ACHN (cell line): ENCODE measurements at regions not wholly inside any gene's neighbourhood (a gene's known extent, or its start where the extent isn't known, plus 50 kb on each side); places are given as distances from the start of the nearest gene placed in this dataset.
"Not testable (repeated sequence)": the region's sequence is repeated elsewhere in the genome, so short reads cannot be mapped to it uniquely, and the experiment has no call there.

Experiments used
- DNase-seq: peaks from one replicate; pipeline ENCODE4 v3.0.0-alpha.2; 2015
- in situ Hi-C: cut with HindIII; loops from 2 replicates; pipeline ENCODE4 v1.10.0; 2017; ENCODE audit warnings: low sequenced_read_pairs, low pct_ligation_motif_present, low pct_unique_long_range_greater_than_20kb

DNA sequence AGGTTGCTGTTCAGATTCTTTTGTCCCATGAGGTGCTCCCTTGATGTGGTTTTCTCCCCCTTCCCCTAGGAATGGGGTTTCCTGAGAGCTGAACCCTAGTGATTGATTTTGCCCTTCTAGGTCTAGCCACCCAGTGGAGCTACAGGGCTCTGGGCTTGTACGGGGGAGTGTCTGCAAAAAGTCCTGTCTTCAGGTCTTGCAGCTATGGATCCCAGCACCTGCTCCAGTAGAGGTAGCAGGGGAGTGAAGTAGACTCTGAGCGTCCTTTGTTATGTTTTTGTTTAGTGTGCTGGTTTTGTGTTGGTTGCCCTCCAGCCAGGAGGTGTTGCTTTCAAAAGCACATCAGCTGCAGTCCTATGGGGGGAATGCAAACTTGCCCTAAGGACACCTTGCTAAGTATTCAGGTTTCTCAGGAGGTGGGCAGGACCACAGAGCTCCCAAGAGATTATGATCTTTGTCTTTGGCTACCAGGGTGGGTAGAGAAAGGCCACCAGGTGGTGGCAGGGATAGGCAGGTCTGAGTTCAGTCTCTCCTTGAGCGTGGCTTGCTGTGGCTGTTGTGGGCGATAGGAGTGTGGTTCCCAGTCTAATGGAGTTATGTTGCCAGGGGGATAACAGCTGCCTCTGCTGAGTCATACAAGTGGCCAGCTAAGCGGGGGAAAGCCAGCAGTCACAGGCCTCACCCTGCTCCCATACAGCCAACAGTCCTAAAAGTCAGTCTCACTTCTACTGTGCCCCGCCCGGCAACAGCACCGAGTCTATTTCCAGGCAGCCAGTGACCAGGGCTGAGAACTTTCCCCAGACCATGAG lies 92.4 kb upstream of the JCAD start:
- peak; percentile 2 for DNase-seq
- in situ Hi-C loops: no loop called here

DNA sequence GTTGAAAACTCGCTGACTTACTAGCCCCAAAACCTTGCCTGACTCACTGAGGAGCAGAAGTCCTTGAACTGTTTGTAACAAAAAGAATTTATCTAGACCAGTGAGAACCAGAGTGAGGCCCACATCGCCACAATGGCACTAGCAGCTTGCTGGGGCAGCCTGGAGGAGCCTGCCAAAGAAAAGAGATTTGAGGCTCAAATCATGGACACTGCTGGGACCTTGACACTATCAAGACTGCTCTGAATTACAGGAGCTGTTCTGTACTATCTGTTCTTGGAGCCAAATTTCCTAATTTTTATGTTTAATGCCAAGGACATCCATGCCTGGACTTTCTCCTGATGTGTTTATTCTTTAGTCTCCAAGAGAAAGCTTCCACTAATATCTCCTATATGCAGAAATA lies 82.0 kb upstream of the JCAD start:
- DNase-seq: no peak
- in situ Hi-C loops: no loop called here

DNA sequence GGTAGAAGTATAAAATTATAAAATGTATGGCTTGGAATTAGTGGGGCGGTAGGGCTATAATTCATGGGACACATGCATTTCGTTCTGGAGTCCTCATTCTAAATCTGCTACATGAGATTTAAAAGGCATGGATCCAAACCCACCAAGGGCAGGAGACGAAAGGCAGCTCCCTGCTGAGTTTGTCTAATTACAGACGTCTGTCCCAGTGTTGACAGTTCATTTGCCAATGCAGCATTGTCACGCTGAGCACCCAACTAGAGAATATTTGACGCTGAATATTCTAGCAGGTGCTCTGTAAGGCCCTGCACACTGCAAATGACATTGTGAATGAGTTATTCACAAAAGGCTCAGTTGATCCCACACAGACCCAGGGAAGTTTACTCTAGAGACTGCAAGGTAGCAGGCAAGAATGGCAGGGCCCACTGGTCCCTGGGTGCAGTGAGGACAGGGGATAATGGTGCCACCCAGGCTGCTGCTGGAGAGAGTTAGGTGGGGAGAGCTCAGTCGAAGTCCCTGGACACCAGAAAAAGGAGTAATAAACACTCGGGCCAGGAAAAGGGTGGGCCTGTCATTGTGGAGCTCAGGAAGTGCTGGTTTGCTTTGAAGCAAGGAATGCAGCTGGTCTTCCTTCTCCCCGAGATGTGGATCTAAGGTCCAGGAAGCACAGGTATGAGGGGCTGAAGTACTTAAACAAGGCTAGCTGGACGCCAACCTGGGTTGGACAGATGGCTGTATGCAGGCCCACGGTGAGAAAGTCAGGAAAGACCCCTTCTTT lies 75.0 kb upstream of the JCAD start:
- no peak for DNase-seq
- in situ Hi-C loops: no loop called here

DNA sequence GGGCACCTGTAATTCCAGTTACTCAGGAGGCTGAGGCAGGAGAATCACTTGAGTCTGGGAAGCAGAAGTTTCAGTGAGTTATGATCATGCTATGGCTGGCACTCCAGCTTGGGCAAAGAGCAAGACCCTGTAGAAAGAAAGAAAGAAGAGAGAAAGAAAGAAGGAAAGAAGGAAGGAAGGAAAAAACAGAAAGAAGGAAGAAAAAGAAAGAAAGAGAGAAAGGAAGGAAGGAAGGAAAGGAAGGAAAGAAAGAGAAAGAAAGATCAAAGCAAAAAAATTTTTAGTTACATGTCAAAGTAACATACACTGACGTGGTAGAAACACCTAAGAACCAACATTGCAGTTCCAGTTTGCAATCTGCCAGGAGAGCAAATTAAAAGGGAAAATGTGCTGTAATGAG lies 73.8 kb upstream of the JCAD start:
- in situ Hi-C loops: no loop called here
- no peak for DNase-seq

DNA sequence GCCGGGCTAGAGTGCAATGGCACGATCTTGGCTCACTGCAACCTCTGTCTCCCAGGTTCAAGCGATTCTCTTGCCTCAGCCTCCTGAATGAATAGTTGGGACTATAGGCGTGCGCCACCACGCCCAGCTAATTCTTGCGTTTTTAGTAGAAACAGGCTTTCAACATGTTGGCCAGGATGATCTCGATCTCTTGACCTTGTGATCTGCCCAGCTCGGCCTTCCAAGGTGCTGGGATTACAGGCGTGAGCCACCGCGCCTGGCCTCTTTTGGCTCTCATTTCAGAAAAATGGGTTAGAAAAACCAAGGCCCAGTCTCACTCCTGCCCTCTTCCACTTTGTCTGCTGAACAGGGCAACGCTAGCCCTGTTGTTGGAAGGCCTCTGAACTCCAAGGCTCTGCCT lies 72.0 kb upstream of the JCAD start:
- in situ Hi-C loops, DNase-seq: not testable (repeated sequence)

DNA sequence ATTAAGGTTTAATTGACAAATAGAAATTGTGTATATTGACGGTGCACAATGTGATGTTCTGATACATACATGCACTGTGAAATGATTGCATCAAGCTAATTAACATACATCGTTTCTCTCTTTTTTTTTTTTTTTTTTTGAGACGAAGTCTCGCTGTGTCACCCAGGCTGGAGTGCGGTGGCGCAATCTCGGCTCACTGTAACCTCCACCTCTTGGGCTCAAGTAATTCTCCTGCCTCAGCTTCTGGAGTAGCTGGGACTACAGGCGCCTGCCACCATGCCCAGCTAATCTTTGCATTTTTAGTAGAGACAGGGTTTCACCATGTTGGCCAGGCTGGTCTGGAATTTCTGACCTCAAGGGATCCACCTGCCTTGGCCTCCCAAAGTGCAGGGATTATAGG lies 69.9 kb upstream of the JCAD start:
- DNase-seq, in situ Hi-C loops: not testable (repeated sequence)

DNA sequence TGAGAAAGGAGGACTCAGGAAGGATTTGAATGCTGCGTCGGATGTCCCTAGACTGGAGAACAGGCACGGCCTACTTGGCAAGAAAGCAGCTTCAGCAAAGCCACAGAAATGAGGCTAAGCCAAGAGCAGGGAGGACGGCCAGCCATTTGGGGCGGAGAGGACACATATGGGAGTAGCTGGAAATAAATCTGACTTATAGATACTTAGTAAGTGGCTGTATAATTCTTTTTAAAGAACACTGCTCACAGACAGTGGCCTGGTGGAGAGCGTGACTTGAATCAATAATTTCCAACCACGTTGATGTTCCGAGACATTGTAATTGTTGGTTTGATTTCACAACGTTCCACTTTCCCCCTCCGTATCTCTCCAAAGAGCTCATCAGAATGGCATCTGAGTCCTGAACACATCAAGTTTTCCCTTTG lies 67.7 kb upstream of the JCAD start:
- in situ Hi-C loops: no loop called here
- DNase-seq: no peak

DNA sequence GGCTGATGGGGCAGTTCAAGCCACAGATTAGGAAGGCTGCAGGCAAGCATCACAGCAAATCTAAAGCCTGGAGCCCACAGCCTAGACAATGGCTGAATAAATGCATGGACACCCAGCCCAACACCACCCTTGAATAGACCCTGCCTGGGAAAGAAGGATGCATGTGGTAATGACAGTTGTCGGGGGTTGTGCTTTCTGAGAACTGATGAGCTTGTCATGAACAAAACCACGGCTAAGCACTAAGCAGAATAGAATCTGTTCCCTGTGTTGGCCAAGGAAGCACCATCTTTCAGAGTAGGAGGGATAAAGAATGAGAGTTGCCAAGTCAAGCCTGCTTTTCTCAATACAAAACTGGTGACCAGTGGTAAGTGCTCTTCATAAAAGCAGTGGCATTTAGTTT lies 66.1 kb upstream of the JCAD start:
- in situ Hi-C loops: no loop called here
- DNase-seq: no peak

DNA sequence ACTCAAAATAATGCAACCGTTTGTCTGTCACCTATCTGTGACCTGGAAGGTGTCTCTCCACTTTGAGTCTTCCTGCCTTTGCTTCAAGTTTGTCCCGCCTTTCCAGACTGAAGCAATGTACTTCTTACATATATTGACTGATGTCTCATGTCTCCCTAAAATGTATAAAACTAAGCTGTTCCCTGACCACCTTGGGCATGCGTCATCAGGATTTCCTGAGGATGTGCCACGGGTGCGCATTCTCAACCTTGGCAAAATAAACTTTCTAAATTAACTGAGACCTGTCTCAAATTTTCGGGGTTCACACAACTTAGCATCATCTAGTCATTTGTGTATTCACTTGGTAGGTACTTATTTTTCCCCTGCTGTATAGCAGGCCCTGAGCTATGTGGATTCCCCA lies 65.3 kb upstream of the JCAD start:
- DNase-seq: no peak
- in situ Hi-C loops: no loop called here

DNA sequence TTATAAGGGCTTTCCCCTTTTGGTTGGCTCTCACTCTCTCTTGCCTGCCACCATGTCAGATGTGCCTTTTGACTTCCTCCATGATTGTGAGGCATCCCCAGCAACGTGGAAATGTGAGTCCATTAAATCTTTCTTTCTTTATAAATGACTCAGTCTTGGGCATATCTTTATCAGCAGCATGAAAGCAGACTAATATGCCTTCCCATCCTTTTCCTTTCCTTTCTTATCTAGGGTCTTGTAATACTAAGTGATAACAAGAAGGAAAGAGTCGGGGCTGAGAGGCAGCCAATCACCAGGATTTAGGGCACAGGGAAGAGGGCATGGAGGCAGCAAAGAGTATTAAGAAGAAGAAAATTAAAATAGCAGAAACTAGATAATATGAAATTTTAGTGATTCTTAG lies 62.0 kb upstream of the JCAD start:
- in situ Hi-C loops: no loop called here
- DNase-seq: no peak

DNA sequence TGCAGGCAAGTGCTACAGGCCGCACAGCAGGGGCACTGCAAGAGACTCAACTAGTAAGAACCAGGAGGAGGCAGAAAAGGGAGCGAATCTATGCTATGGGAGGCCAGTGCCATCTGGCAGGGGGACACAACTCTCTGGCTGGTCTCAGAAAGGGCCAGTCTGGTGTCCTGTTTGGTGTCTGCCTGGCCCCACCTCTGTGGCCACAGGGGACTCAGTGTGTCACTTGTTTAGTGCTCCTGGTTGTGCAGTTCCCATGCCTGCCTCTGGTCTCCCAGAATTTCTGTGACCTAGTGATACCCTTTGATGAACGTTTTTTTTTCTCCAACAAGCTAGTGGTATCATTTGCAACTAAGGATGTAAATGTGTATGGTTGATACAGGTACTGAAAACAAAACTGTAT lies 59.2 kb upstream of the JCAD start:
- no peak for DNase-seq
- in situ Hi-C loops: no loop called here

DNA sequence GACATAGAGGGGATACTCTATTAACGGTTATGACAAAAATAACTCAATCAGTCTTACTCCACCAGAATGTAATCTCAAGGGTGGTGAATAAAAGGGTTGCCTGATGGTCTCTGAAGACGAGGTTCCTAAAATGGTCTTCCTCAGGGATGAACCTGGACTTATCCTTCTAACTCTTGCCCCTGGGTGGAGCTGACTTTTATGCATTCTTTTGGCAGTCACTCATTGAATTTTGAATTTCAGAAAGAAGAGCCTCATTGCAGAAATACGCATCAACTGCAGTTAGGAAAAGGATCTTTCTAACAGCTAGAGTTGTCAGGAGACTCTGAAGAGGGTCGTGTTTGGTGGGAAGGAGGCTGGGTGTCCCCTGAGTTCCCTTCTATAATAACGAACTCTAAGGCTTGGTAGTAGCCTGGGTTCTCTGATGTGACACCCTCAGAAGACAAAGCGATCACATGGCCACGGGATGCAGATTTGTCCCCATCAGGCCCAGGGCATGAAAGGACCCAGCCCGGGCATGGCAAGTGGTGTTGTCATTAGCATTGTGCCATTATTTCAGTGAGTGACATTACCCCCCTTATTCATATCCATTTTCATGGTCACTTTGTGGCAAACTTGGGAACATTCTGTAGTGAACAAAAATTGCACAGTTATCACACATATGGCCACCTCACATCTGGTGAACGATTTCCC lies 58.6 kb upstream of the JCAD start:
- no peak for DNase-seq
- in situ Hi-C loops: no loop called here

DNA sequence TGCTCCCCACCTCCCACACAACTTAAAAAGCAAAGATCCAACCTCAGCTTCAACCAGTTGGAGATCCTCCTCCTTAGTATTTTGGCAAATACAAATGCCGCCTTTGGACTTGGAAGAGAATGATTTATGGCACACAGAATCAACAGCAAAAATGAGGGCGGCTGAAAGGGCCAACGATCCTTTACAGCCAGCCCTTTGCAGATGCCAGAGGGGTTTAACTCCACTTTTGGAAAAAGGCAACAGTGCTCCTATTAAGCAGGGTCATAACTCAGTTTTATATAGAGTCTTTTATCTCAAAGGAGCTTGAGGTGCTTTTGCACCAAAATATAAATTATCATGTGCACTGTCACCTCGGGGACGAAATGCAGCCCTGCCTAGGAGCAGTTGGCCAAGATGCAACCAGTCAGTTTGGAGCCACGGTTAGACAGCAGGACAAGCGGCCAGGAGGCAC lies 56.7 kb upstream of the JCAD start:
- in situ Hi-C loops: no loop called here
- no peak for DNase-seq

DNA sequence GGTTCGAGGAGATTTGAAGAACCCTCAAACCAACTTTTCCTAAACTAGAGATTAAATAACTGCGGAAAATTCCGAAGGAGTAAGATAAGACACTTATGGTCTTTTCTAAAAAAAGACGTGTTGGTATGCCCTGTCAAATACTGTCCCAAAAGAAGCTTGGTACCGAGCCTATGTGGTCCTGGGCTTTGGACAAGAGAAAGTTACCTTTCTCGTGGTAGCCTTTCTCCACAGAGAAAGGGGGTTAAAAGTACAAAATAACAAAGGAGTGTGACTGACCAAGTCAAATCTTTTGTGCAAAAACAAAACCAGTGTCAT lies 56.2 kb upstream of the JCAD start:
- in situ Hi-C loops: no loop called here
- no peak for DNase-seq

DNA sequence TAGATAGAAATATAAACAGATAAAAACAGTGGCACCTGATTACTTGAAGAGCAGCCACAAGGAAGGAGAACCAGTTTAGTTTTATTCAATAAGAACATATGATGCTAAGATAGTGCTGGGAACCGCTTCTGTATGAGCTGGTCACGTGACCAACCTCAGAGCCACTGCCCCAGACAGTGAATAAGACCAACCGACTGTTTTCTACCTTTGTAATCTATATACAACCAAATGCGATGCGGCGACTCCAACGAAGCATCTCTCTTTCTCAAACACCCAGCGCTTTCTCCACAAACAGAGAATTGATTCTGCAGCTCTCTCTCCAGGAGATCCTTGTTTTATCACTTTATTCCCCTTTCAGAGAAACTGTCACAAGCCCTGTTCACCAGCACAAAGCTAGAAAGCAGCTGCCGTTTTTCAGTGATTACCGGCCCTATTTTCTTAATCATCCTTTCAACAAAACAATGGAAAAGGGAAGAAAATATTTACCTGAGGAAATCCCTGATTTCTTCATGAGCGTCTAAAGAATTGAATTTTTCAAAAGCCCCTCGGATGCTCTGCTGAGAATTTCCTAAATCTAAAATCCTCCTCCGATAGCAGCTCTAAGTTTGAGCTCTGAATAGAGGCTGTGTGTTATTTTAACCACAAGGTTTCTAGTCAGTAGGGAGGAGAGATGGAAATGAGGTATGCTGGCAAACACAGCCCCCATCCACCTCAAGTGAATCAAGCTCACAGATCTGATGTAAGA lies 55.7 kb upstream of the JCAD start:
- no peak for DNase-seq
- in situ Hi-C loops: no loop called here

DNA sequence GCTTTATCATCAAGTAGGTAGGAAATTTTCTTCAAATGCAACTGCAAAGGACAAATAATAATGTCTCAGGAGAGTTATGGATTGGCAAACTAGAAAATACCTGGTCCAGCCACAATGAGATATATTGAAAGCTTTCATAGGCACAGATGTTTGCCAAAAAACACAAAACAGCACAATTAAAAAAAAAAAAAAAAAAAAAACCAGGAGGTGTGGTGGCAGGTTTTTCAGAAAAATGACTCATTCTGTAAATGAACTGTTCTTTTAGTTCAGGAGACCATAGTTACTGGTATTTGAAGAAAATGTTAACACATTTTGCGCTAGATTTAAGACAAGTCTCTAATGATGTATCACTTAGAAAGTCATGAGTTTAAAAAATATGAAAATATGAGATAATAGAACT lies 55.0 kb upstream of the JCAD start:
- in situ Hi-C loops: no loop called here
- no peak for DNase-seq

DNA sequence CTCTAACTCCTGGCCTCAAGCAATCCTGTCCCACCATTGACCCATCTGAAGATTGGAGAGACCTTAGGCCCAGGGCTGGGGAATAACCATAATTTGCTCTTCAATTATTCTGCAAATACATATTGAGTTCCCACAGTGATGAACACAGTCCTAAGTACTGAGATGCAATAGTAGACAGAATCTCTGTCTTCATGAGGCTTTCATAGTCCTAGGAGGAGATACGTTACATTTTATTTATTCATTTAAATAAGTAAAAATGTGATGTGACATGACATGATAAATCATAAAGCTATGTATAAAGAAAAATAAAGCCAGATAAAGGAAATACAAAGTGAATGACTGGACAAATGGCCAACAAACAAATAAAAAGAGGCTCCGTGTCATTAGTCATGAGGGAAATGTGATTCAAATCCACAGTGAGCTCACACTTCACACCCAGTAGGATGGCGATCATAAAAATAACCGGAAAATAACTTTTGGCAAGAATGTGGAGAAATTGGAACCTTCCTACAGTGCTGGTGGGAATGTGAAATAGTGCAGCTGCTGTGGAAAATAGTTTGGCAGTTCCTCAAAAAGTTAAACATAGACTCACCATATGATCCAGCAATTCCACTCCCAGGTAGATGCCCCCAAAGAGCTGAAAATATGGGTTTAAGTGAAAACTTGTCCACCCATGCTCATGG lies 52.1 kb upstream of the JCAD start:
- no peak for DNase-seq
- in situ Hi-C loops: no loop called here
